Fibroblast of lung (primary cell): ENCODE measurements at regions not wholly inside any gene's neighbourhood (a gene's known extent, or its start where the extent isn't known, plus 50 kb on each side); places are given as distances from the start of the nearest gene placed in this dataset.

ENCODE experiments used
- DNase-seq, 2 donors: peaks; one replicate each; pipeline versions ENCODE4 v3.0.0 to v3.0.0-alpha.2; 2010; ENCODE audit warnings: low read depth in 2 of 2
- H2AFZ ChIP-seq: 2 replicates; pipeline ENCODE4 v1.5.1; 2012; ENCODE audit warnings: low read length, control low read depth, inconsistent platforms
- H3K27ac ChIP-seq: 2 replicates; pipeline ENCODE4 v1.5.1; 2011; ENCODE audit warnings: low read length, control low read depth; ENCODE audit not compliant: insufficient read depth
- H3K27me3 ChIP-seq: 2 replicates; pipeline ENCODE4 v1.5.1; 2011; ENCODE audit warnings: mild to moderate bottlenecking, low read length; ENCODE audit not compliant: control insufficient read depth, insufficient read depth
- H3K36me3 ChIP-seq: 2 replicates; pipeline ENCODE4 v1.5.1; 2011; ENCODE audit warnings: low read length; ENCODE audit not compliant: control insufficient read depth, insufficient read depth
- H3K4me1 ChIP-seq: 2 replicates; pipeline ENCODE4 v1.5.1; 2011; ENCODE audit warnings: low read length; ENCODE audit not compliant: control insufficient read depth, insufficient read depth; ENCODE audit errors: extremely low read depth
- H3K4me2 ChIP-seq: 2 replicates; pipeline ENCODE4 v1.5.1; 2011; ENCODE audit warnings: low read length, control low read depth; ENCODE audit not compliant: insufficient read depth; ENCODE audit errors: extremely low read depth
- H3K4me3 ChIP-seq, 4 experiments: fragments of 200-600 bp in 1 of 4; sonication (generic) in 1 of 4; replicated peaks in 1 of 4; 2 replicates each; pipeline ENCODE4 v1.5.1; 2011 to 2016; ENCODE audit warnings: low read length in 4 of 4, low read depth in 3 of 4, mild to moderate bottlenecking in 3 of 4, control low read depth in 2 of 4, inconsistent platforms in 1 of 4, mixed read lengths in 1 of 4; ENCODE audit not compliant: insufficient read depth in 1 of 4; ENCODE audit errors: control extremely low read depth in 1 of 4
- H3K79me2 ChIP-seq: 2 replicates; pipeline ENCODE4 v1.5.1; 2012; ENCODE audit warnings: mild to moderate bottlenecking, low read length, inconsistent platforms; ENCODE audit not compliant: control insufficient read depth, insufficient read depth
- H3K9ac ChIP-seq: 2 replicates; pipeline ENCODE4 v1.5.1; 2011; ENCODE audit warnings: mild to moderate bottlenecking, low read length, control low read depth; ENCODE audit not compliant: insufficient read depth
- H3K9me3 ChIP-seq: 2 replicates; pipeline ENCODE4 v1.5.1; 2012; ENCODE audit warnings: low read depth, low read length; ENCODE audit not compliant: control insufficient read depth, insufficient read depth
- H4K20me1 ChIP-seq: 2 replicates; pipeline ENCODE4 v1.5.1; 2011; ENCODE audit warnings: low read length; ENCODE audit not compliant: control insufficient read depth, insufficient read depth; ENCODE audit errors: extremely low read depth
- EZH2 ChIP-seq: IDR thresholded peaks from 2 replicates; pipeline ENCODE4 v1.5.1; 2012; ENCODE audit warnings: low read length, control low read depth, mild to moderate bottlenecking; ENCODE audit errors: missing control alignments
- TF ChIP-seq, protein P1 (sequence below), 2 donors: IDR thresholded peaks in 1 of 2; conservative IDR thresholded peaks in 1 of 2; 1 replicate in 1 of 2; 2 replicates in 1 of 2; pipeline ENCODE4 v1.5.1; 2011 to 2012; ENCODE audit warnings: low read length in 2 of 2, control low read depth in 1 of 2, inconsistent platforms in 1 of 2, low read depth in 1 of 2, mild to moderate bottlenecking in 1 of 2

GRCh38 chr14:71387753-71388152, 480.5 kb downstream of the PCNX1 start:
- no peak overlapping the region for H3K9ac ChIP-seq
- no peaks in the 10 kb centered on the region for H3K9me3 ChIP-seq
- H4K20me1 ChIP-seq: no peaks in the 10 kb centered on the region
- no peaks in the 10 kb centered on the region for H3K27me3 ChIP-seq
- H3K27ac ChIP-seq: no peak overlapping the region
- H3K79me2 ChIP-seq: peaks cover 3% of the 10 kb centered on the region
- H3K36me3 ChIP-seq: no peaks in the 10 kb centered on the region
- no peak overlapping the region for H3K4me2 ChIP-seq
- H3K4me3 ChIP-seq: no peak overlapping the region
- H2AFZ ChIP-seq: no peak overlapping the region
- TF ChIP-seq EZH2: no peak
- TF ChIP-seq, protein P1, sequence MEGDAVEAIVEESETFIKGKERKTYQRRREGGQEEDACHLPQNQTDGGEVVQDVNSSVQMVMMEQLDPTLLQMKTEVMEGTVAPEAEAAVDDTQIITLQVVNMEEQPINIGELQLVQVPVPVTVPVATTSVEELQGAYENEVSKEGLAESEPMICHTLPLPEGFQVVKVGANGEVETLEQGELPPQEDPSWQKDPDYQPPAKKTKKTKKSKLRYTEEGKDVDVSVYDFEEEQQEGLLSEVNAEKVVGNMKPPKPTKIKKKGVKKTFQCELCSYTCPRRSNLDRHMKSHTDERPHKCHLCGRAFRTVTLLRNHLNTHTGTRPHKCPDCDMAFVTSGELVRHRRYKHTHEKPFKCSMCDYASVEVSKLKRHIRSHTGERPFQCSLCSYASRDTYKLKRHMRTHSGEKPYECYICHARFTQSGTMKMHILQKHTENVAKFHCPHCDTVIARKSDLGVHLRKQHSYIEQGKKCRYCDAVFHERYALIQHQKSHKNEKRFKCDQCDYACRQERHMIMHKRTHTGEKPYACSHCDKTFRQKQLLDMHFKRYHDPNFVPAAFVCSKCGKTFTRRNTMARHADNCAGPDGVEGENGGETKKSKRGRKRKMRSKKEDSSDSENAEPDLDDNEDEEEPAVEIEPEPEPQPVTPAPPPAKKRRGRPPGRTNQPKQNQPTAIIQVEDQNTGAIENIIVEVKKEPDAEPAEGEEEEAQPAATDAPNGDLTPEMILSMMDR (conservative IDR thresholded peaks at IDR 0.05 in 1 of 2, IDR thresholded peaks at IDR 0.05 in 1 of 2; ENCODE audit: low read depth in 1 of 2, low read length in 2 of 2): no peak
- no peaks in the 10 kb centered on the region for H3K4me1 ChIP-seq
- no peak for DNase-seq

- no peak for TF ChIP-seq EZH2
- TF ChIP-seq, protein P1 (conservative IDR thresholded peaks at IDR 0.05 in 1 of 2, IDR thresholded peaks at IDR 0.05 in 1 of 2; ENCODE audit: low read depth in 1 of 2, low read length in 2 of 2): no peak
- DNase-seq: no peak
- Histone ChIP-seq H3K9ac (no peak overlapping the region), H3K27ac (no peak overlapping the region), H3K4me2 (no peak overlapping the region), H3K9me3 (no peaks in the 10 kb centered on the region), H3K4me1 (no peaks in the 10 kb centered on the region), H3K4me3 (no peak overlapping the region), H3K36me3 (no peaks in the 10 kb centered on the region), H4K20me1 (no peaks in the 10 kb centered on the region), H2AFZ (no peak overlapping the region), H3K27me3 (no peaks in the 10 kb centered on the region), H3K79me2 (peaks cover 3% of the 10 kb centered on the region)
Measured at GRCh38 chr14:71388336-71388735, 481.1 kb downstream of the PCNX1 start.

DNA sequence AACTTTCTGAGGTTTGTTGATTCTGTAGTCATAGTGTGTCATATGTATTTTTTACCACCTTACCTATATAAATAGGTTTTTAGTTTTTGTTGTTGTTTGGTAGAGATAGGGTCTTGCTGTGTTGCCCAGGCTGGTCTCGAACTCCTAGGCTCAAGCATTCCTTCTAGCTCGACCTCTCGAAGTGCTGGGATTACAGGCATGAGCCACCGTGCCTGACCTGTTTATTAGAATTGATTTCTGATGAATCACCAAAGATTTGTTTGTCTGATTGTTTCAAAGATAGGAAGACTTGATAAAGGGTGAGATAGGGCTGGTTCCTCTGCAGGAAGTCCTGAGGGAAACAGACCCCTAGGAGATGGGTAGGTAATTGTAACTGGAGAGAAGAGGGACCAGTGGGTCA, 481.6 kb downstream of the PCNX1 start:
- Histone ChIP-seq H3K79me2 (no peaks in the 10 kb centered on the region), H3K4me1 (no peaks in the 10 kb centered on the region), H3K9ac (no peak overlapping the region), H4K20me1 (no peaks in the 10 kb centered on the region), H3K4me3 (no peak overlapping the region), H3K36me3 (no peaks in the 10 kb centered on the region), H3K9me3 (no peaks in the 10 kb centered on the region), H3K27me3 (no peaks in the 10 kb centered on the region), H3K4me2 (no peak overlapping the region), H3K27ac (no peak overlapping the region), H2AFZ (no peak overlapping the region)
- TF ChIP-seq, protein P1 (conservative IDR thresholded peaks at IDR 0.05 in 1 of 2, IDR thresholded peaks at IDR 0.05 in 1 of 2; ENCODE audit: low read depth in 1 of 2, low read length in 2 of 2): no peak
- TF ChIP-seq EZH2: no peak
- no peak for DNase-seq
